ENCODE measurements at regions not wholly inside any gene's neighbourhood (a gene's known extent, or its start where the extent isn't known, plus 50 kb on each side); places are given as distances from the start of the nearest gene placed in this dataset.
A peak's percentile ranks its signal among the peaks of the same experiment; 100 is the strongest.

DNA sequence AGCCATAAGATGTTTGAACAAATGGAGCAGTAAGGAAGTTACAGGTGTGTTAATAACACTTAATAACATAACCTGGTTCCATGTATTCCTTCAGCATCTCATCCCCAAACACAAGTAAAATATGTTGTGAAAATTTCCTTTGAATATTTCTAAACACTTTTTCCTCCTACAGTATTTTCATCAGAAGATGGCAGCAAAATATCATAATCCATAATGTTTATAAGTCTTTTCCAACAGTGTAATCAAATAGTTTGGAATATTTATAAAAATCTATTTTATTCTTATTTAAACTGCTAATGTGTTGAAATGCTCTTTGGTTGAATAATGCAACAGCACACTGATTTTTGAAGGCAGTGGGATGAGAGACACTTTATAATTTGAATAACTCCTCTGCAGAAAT, 1020.5 kb downstream of the OTOL1 start:
- DNase-seq = no peak

DNA sequence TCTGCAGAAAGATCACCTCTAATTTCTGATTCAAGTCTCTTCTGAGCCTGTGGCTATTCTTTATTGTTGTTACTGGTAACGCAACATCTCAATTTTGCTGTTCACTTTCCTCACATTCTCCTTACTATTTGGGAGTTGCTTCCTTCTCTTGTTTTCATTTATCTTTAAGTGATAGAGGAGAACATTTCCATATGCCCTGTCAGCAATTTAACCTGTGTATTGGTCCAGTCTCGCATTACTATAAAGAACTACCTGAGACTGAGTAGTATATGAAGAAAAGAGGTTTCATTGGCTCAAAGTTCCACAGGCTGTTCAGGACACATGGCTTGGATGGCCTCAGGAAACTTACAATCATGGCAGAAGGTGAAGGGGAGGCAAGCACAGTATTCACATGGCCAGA, 1025.1 kb downstream of the OTOL1 start:
- Histone ChIP-seq H3K36me3 (replicated peaks in 1 of 2; ENCODE audit: insufficient read depth in 1 of 2, low read depth in 2 of 2) (no peaks in the 10 kb centered on the region), H3K4me3 (no peak overlapping the region), H3K9me3 (no peaks in the 10 kb centered on the region), H3K27ac (no peak overlapping the region), H3K27me3 (no peaks in the 10 kb centered on the region), H3K4me1 (no peaks in the 10 kb centered on the region)
- 82 to 90% methylated on average over 2 of the region's 2 CpGs for WGBS, 2 donors
- intact Hi-C loops (cut with DNase I) = no loop called here
- TF ChIP-seq, protein P1, sequence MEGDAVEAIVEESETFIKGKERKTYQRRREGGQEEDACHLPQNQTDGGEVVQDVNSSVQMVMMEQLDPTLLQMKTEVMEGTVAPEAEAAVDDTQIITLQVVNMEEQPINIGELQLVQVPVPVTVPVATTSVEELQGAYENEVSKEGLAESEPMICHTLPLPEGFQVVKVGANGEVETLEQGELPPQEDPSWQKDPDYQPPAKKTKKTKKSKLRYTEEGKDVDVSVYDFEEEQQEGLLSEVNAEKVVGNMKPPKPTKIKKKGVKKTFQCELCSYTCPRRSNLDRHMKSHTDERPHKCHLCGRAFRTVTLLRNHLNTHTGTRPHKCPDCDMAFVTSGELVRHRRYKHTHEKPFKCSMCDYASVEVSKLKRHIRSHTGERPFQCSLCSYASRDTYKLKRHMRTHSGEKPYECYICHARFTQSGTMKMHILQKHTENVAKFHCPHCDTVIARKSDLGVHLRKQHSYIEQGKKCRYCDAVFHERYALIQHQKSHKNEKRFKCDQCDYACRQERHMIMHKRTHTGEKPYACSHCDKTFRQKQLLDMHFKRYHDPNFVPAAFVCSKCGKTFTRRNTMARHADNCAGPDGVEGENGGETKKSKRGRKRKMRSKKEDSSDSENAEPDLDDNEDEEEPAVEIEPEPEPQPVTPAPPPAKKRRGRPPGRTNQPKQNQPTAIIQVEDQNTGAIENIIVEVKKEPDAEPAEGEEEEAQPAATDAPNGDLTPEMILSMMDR (IDR thresholded peaks at IDR 0.05) = no peak
- no peak for TF ChIP-seq POLR2A (IDR thresholded peaks at IDR 0.05)
- no peak for DNase-seq
- ATAC-seq = no peak

More for the DNA sequence above, 1020.5 kb downstream of the OTOL1 start:
- no peak for TF ChIP-seq POLR2A (IDR thresholded peaks at IDR 0.05)
- TF ChIP-seq, protein P1 (IDR thresholded peaks at IDR 0.05) = no peak
- H3K36me3 ChIP-seq (replicated peaks in 1 of 2; ENCODE audit: insufficient read depth in 1 of 2, low read depth in 2 of 2) = no peaks in the 10 kb centered on the region
- no peaks in the 10 kb centered on the region for H3K4me1 ChIP-seq
- intact Hi-C loops (cut with DNase I) = no loop called here
- no peaks in the 10 kb centered on the region for H3K9me3 ChIP-seq
- no peaks in the 10 kb centered on the region for H3K27me3 ChIP-seq
- no peak overlapping the region for H3K4me3 ChIP-seq
- ATAC-seq = no peak
- H3K27ac ChIP-seq = no peak overlapping the region

DNA sequence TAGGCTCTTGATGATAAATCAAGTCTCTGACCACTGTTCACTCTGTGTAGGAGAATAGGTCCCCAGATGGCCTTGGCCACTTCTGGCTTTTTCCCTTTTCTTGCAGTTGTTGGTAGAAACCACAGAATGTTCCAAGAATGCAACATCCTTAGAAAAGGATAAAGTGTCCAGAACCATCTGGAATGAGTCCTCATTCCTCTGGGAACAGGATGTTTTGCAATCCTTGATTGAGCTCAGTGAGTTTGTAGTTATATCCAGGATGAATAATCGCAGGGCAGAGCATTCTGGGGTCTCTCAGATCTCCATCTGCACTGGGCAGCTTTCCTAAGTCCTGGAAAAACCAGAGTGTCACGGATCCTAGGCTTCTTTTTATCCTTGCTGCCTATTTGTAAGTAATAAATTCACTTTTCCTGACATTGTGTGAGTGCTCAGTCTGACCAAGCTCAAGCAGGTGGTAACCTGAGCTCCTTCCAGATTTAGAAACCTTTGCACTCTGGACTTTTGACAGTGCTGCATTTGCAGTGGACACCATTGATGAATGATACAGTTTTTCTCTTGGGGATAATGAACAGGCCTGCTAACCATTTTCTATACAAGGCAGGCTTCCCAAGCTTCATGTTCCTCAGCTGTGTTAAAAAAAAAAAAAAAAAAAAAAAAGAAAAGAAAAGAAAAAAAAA, 1028.6 kb downstream of the OTOL1 start:
- DNase-seq = peak in 2 of 4 donors; percentile 4 to 22
- TF ChIP-seq, protein P1 (IDR thresholded peaks at IDR 0.05) = no peak
- no peak for TF ChIP-seq POLR2A (IDR thresholded peaks at IDR 0.05)

DNA sequence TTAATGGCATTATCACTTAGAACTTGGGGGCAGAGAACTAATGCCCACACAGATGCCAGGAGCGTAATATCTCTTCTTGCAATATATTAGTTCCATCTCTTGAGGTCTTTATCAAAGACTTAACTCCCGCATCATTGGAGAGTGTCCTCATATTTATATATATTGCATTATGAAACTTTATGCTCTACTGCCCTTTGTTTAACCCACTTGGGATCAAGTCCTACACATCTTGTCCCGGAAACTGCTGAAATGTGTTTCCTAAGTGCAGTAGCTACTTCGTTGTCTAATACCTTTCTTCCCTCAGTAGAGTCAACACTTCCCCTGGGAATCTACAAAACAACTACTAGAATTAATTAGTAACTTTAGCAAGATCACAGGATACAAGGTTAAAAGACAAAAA, 1029.2 kb downstream of the OTOL1 start:
- DNase-seq (no peak), ATAC-seq (no peak)
- Histone ChIP-seq H3K9me3 (no peaks in the 10 kb centered on the region), H3K27me3 (no peaks in the 10 kb centered on the region), H3K27ac (no peak overlapping the region), H3K36me3 (replicated peaks in 1 of 2; ENCODE audit: insufficient read depth in 1 of 2, low read depth in 2 of 2) (no peaks in the 10 kb centered on the region), H3K4me3 (no peak overlapping the region), H3K4me1 (no peaks in the 10 kb centered on the region)
- TF ChIP-seq POLR2A (IDR thresholded peaks at IDR 0.05) = no peak
- TF ChIP-seq, protein P1 (IDR thresholded peaks at IDR 0.05) = no peak
- intact Hi-C loops (cut with DNase I) = no loop called here
- 45 to 68% methylated on average over 4 of the region's 4 CpGs for WGBS, 2 donors

More for the DNA sequence above, 1028.6 kb downstream of the OTOL1 start:
- 22 to 32% methylated on average over 2 of the region's 2 CpGs for WGBS, 2 donors
- H3K36me3 ChIP-seq (replicated peaks in 1 of 2; ENCODE audit: insufficient read depth in 1 of 2, low read depth in 2 of 2) = no peaks in the 10 kb centered on the region
- intact Hi-C loops (cut with DNase I) = no loop called here
- no peak overlapping the region for H3K4me3 ChIP-seq
- H3K4me1 ChIP-seq = no peaks in the 10 kb centered on the region
- no peaks in the 10 kb centered on the region for H3K9me3 ChIP-seq
- peak; percentile 60 for ATAC-seq
- no peak overlapping the region for H3K27ac ChIP-seq
- no peaks in the 10 kb centered on the region for H3K27me3 ChIP-seq

DNA sequence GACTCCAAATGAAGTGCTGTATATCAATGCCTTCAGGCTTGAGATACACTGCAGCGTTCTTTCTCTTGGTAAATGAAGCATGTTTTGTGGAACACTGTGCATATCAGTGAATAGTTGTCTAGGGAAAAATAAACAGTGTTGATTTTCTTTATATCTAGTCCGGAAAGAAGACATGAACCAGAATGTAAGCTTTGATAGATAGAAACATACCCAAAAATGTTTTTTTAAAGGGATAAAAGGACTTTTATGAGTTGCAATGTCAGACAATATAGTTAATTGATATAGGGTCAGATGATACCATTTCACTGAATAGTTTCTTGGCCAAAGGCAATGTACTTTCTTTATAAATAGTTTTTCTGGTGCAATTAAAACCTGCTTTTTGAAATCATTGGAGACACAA, 1037.8 kb downstream of the OTOL1 start:
- no peaks in the 10 kb centered on the region for H3K4me1 ChIP-seq
- WGBS, 2 donors = 34 to 36% methylated on average over 2 of the region's 2 CpGs
- H3K36me3 ChIP-seq (replicated peaks in 1 of 2; ENCODE audit: insufficient read depth in 1 of 2, low read depth in 2 of 2) = no peaks in the 10 kb centered on the region
- no peaks in the 10 kb centered on the region for H3K27me3 ChIP-seq
- TF ChIP-seq POLR2A (IDR thresholded peaks at IDR 0.05) = no peak
- TF ChIP-seq, protein P1 (IDR thresholded peaks at IDR 0.05) = no peak
- no peaks in the 10 kb centered on the region for H3K9me3 ChIP-seq
- no peak for DNase-seq
- intact Hi-C loops (cut with DNase I) = no loop called here
- no peak overlapping the region for H3K4me3 ChIP-seq
- ATAC-seq = no peak
- H3K27ac ChIP-seq = no peak overlapping the region

Data from body of pancreas (tissue), 4 donors.